Mammary epithelial cell (primary cell): ENCODE measurements at regions not wholly inside any gene's neighbourhood (a gene's known extent, or its start where the extent isn't known, plus 50 kb on each side); places are given as distances from the start of the nearest gene placed in this dataset.

Experiments
- EZH2 ChIP-seq: IDR thresholded peaks from 2 replicates; pipeline ENCODE4 v1.6.1; 2012; ENCODE audit warnings: low read length, inconsistent platforms, borderline replicate concordance
- TF ChIP-seq, protein P1 (sequence below), 2 donors: IDR thresholded peaks in 1 of 2; conservative IDR thresholded peaks in 1 of 2; 2 replicates each; pipeline ENCODE4 v1.5.1; 2011 to 2012; ENCODE audit warnings: inconsistent platforms in 2 of 2, low read length in 2 of 2, mild to moderate bottlenecking in 2 of 2, control low read depth in 1 of 2, low read depth in 1 of 2; ENCODE audit not compliant: insufficient read depth in 1 of 2; ENCODE audit errors: extremely low read depth in 1 of 2

DNA sequence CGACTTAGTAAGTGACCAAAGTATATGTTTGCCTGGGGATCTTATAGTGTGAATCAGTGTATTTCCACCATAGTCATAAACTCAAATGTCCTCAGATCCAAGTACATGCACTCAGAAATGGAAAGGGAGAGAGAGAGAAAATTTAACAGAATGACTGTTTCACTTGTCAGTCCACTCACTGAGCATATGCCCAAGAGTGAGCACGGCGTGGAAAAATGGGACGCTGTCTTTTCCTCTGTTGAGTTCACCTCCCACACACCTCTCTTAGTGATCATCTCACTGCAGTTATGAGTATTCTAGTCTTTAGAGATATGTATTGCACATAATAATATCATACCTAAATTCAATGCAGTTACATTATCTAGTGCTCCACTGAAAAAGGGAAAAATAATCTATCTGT is 156.8 kb upstream of the PRMT6 start:
- TF ChIP-seq, protein P1, sequence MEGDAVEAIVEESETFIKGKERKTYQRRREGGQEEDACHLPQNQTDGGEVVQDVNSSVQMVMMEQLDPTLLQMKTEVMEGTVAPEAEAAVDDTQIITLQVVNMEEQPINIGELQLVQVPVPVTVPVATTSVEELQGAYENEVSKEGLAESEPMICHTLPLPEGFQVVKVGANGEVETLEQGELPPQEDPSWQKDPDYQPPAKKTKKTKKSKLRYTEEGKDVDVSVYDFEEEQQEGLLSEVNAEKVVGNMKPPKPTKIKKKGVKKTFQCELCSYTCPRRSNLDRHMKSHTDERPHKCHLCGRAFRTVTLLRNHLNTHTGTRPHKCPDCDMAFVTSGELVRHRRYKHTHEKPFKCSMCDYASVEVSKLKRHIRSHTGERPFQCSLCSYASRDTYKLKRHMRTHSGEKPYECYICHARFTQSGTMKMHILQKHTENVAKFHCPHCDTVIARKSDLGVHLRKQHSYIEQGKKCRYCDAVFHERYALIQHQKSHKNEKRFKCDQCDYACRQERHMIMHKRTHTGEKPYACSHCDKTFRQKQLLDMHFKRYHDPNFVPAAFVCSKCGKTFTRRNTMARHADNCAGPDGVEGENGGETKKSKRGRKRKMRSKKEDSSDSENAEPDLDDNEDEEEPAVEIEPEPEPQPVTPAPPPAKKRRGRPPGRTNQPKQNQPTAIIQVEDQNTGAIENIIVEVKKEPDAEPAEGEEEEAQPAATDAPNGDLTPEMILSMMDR (conservative IDR thresholded peaks at IDR 0.05 in 1 of 2, IDR thresholded peaks at IDR 0.05 in 1 of 2; ENCODE audit: extremely low read depth in 1 of 2, insufficient read depth in 1 of 2, low read depth in 1 of 2, low read length in 2 of 2): no peak
- no peak for TF ChIP-seq EZH2
